GM12891 (cell line): ENCODE measurements at regions not wholly inside any gene's neighbourhood (a gene's known extent, or its start where the extent isn't known, plus 50 kb on each side); places are given as distances from the start of the nearest gene placed in this dataset.

Experiments used
- POLR2A ChIP-seq: IDR thresholded peaks from 2 replicates; pipeline ENCODE4 v1.6.1; 2011; ENCODE audit warnings: low read depth, low read length, control low read depth
- POLR2AphosphoS5 ChIP-seq: IDR thresholded peaks from 2 replicates; pipeline ENCODE4 v1.6.1; 2011; ENCODE audit warnings: low read depth, low read length, control low read depth
- TAF1 ChIP-seq: IDR thresholded peaks from 2 replicates; pipeline ENCODE4 v1.6.1; 2011; ENCODE audit warnings: low read depth, low read length, control low read depth

DNA sequence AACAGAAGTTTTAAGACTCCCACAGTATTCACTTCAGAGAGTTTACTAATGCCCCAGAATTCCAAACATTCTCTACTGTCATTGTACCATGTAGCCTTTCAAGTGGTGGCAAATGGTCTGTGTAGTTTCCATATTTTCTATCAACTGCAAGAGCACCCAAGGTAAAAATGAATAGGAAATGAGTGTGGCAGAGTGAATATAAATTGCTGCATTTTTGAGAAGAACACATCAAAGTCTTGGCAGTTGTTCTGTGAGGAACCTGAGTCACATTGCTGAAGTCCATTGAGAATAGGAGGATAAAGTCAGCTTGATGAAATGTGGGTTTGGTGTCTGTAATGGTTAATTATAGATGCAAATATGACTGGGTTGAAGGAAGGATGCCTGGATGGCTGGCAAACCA, 193.6 kb downstream of the AASDHPPT start:
- TF ChIP-seq POLR2A (no peak), POLR2AphosphoS5 (no peak), TAF1 (no peak)
